ENCODE measurements at regions not wholly inside any gene's neighbourhood (a gene's known extent, or its start where the extent isn't known, plus 50 kb on each side); places are given as distances from the start of the nearest gene placed in this dataset.
A peak's percentile ranks its signal among the peaks of the same experiment; 100 is the strongest.

- no peak for DNase-seq
Observed at GRCh38 chr7:22002726-22003125, 57.0 kb upstream of the CDCA7L start.

GRCh38 chr7:22001345-22002004 lies 55.8 kb upstream of the CDCA7L start:
- peak; percentile 68 for DNase-seq

DNA sequence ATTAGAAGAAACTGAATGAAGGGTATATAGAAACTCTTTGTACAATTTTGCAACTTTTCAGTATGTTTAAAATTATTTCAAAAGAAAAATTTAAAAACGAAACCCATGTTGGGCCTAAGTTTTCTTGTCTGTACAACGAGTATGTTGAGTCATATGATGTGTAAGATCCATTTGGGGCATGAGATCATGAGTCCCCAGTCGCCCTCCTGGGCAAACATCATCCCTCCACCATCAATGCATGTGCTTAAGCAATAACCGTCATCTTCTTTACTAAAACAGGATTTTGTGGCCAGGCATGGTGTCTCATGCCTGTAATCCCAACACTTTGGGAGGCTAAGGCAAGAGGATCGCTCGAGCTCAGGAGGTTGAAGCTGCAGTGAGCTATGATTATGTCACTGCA lies 54.2 kb upstream of the CDCA7L start:
- no peak for DNase-seq

GRCh38 chr7:21996641-21997040 lies 50.9 kb upstream of the CDCA7L start:
- DNase-seq: no peak
